Cerebellar cortex (tissue), 1 donor: ENCODE measurements at regions not wholly inside any gene's neighbourhood (a gene's known extent, or its start where the extent isn't known, plus 50 kb on each side); places are given as distances from the start of the nearest gene placed in this dataset.
A peak's percentile ranks its signal among the peaks of the same experiment; 100 is the strongest.
"Not testable (repeated sequence)": the region's sequence is repeated elsewhere in the genome, so short reads cannot be mapped to it uniquely, and the experiment has no call there.

Experiments
- DNase-seq: peaks from one replicate; pipeline ENCODE4 v3.0.0-alpha.2; 2015; ENCODE audit warnings: low spot score

DNA sequence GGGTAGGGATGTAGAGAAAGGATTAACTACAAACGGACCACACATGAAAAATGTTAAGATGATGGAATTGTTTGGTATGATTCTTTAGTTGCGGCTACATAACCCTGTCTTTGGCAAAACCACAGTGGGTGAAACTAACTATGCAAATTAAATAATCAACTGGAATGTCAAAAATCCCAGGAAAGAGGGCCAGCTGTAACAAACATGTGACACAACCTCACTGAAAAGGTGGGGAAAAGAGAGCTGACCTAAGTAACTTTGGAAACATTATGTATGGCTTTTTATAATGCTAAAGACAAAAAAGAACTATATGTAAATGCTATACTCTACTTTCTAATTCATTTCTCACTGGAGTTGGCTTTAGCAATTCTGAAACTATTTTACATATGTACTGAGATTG, 252.0 kb downstream of the MRPS30 start:
- DNase-seq = no peak

GRCh38 chr5:45062044-45062443, 253.3 kb downstream of the MRPS30 start:
- no peak for DNase-seq

GRCh38 chr5:45081082-45081481, 272.3 kb downstream of the MRPS30 start:
- no peak for DNase-seq

- no peak for DNase-seq
Observed at GRCh38 chr5:45089870-45090269, 281.1 kb downstream of the MRPS30 start.

DNA sequence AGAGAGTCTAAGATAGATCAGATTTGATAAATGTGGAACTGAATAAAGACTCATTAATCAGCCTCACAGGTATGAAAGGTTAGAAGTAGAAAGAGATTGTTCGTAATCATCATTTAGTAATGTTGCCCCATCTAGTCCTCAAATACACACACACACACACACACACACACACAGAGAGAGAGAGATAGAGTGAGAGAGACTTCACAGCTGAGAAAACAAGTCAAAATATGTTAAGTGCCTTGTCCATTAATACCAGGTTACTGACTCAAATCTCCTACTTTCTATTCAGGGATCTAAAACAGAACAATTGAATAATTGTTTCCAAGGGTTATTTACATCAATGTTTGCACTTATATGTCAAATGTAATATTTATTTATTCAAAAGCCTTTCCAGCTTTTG, 284.6 kb downstream of the MRPS30 start:
- no peak for DNase-seq

GRCh38 chr5:45094876-45095440, 286.2 kb downstream of the MRPS30 start:
- DNase-seq = no peak

DNA sequence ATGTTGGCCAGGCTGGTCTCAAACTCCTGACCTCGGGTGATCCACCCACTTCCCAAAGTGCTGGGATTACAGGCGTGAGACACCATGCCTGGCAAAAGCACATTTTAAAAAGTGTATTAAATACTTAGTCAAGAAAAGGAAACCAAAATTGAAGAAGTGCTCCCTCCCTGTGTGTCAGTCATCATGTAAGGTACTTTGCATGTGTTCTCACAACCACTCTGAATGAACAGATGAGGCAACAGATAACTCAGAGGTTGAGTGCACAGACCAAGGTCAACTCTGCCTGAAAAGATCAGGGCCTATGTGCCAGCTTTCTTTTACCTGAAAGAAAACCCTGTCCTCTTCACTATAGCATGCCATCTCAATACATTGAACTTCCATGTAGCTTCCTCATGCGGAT, 289.7 kb downstream of the MRPS30 start:
- no peak for DNase-seq

- no peak for DNase-seq
Observed at GRCh38 chr5:45101146-45101545, 292.4 kb downstream of the MRPS30 start.

DNA sequence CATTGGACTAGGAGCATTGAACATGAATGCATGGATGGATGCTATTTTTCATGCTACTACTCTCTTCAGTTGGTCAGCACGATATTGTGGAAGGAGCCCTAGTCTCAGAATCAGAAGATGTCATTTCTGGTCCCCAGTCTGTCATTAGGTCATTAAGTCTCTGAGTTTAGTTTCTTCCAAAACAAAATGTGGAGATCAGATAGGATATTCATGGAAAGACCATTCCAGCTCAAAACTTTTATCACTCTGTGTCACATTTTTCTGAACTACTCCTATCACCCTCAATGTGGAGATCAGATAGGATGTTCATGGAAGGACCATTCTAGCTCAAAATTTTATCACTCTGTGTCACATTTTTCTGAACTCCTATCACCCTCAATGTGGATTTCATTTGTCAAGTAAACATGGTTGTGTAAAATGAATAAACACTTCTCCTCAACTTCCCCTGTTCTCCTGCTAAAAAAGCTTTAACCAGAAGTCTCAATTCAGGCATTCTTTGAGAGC, 296.8 kb downstream of the MRPS30 start:
- no peak for DNase-seq

DNA sequence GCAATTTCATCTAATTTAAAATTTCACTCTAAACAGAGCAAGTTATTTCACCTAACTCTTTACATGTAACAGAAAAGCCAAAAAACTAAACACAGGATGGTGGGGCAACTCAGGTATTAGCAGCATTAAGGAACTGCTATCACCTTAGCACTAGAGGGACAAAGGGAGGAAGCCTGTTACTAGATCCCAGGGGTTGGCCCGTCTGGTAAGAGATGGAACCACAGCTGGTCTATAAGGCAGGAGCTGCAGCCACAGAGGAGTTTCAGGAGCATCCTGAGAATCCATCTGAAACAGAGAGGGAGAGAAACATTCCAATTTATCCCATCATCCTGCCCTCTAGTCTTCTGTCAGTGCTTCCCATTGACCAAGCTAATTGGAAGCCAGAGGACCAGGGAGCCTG, 300.3 kb downstream of the MRPS30 start:
- no peak for DNase-seq

DNA sequence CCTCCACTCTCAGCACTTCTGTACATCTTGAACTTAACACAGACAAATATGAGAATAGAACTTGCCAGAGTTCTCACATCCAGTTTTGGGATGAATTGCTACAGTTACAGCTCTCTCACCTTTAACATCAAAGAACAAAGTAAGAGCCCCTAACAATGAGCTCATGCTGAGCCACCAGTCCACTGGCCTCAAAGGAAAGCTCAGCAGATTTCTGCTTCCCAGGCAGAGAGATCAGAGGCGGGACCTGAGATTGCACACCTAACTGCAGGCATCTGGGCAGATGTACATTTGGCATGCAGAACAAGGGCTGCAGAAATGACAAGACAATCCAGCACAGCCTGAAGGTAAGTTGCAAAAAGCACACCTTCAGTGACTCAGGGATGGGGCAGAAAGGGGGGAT, 300.9 kb downstream of the MRPS30 start:
- DNase-seq = no peak

- no peak for DNase-seq
Observed at GRCh38 chr5:45110399-45110798, 301.7 kb downstream of the MRPS30 start.

GRCh38 chr5:45113726-45114125, 305.0 kb downstream of the MRPS30 start:
- DNase-seq = no peak

GRCh38 chr5:45132972-45133371, 324.2 kb downstream of the MRPS30 start:
- no peak for DNase-seq

DNA sequence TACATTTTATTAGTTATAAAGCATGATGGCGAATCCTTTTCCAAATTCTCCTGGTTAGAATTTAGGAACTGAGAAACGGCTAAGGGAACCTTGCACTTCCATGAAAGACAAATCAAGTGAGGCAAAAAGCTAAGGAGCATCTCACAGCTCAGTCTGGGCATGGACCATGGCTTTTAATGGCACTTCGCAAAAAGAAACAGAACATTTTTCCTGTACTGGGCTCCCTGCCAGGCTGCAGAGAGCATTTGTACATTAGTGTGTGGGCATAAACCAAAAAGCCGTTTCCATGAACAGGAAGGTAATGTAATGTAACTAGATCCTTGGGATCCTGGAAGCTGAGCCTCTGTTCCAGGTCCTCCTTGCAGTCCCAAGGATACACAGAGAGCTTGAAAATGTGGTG, 354.2 kb downstream of the MRPS30 start:
- peak; percentile 10 for DNase-seq

DNA sequence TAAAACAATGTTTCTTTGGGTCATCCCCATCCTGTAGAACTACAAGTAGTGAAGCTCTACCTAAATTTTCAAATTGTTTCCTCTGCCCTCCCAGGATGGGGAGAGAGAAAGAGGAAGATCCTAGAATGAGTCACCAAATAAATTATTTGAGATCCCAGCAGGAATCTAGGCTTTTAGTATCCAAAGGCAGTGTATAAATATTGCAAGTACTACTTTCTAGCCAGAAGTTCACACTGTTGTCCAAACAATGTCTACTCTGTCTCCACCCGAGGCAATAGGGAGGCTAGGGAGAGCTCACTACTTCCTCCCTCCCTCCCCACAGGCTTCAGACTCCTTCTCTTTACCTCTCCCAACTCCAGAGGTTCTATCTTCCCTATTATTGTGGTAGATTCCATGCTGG, 362.8 kb downstream of the MRPS30 start:
- no peak for DNase-seq

DNA sequence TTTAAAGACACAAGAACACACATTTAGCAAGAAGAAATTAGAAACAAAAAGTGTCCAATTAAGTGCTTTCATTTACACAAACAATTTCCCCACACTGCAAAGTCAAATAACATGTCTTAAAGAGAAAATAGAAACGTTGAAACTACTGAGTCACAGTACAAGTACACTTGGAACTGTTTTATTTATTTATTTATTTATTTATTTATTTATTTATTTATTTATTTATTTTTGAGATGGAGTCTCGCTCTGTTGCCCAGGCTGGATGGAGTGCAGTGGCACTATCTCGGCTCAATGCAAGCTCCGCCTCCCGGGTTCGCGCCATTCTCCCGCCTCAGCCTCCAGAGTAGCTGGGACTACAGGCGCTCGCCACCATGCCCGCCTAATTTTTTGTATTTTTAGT, 363.9 kb downstream of the MRPS30 start:
- not testable (repeated sequence) for DNase-seq

DNA sequence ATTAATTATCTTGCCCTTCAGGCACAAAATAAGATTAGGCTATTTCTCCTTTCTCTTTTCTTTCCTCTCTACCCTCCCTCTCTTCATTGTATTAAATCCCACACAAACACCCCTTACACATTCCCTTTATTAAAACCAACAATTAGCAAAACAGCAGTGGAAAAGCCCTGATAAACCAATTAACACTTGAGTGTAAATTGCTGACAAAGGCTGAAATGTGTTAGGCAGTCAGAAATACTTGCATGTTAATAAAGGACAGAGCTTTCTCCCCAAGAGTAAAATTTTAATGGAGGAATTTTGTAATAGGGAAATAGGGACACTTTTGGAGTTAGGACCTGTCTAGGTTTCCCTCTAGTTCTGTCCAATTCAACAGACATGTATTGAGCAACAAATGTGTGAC, 370.9 kb downstream of the MRPS30 start:
- no peak for DNase-seq

- no peak for DNase-seq
Observed at GRCh38 chr5:45189042-45189441, 380.3 kb downstream of the MRPS30 start.

- DNase-seq = no peak
Observed at GRCh38 chr5:45189481-45189880, 380.7 kb downstream of the MRPS30 start.

GRCh38 chr5:45195026-45195425, 386.3 kb downstream of the MRPS30 start:
- no peak for DNase-seq
